ENCODE measurements at regions not wholly inside any gene's neighbourhood (a gene's known extent, or its start where the extent isn't known, plus 50 kb on each side); places are given as distances from the start of the nearest gene placed in this dataset.

- no peaks in the 10 kb centered on the region for H3K36me3 Mint-ChIP-seq
- no peaks in the 10 kb centered on the region for H3K9me3 Mint-ChIP-seq
- DNase-seq (ENCODE audit: low spot score) (no peak), ATAC-seq (no peak)
- H3K4me1 Mint-ChIP-seq: peaks cover 7% of the 10 kb centered on the region
- no peak for TF ChIP-seq JUN (CRISPR knock-in tag; IDR thresholded peaks at IDR 0.05)
- TF ChIP-seq ZNF219 (CRISPR knock-in tag; IDR thresholded peaks at IDR 0.05; ENCODE audit: borderline replicate concordance): no peak
- no peak for TF ChIP-seq ZNF532 (CRISPR knock-in tag; IDR thresholded peaks at IDR 0.05; ENCODE audit: borderline replicate concordance)
- no peak for TF ChIP-seq NR1H2 (CRISPR knock-in tag; IDR thresholded peaks at IDR 0.05)
- no peak for TF ChIP-seq NR2C2 (CRISPR knock-in tag; IDR thresholded peaks at IDR 0.05)
- no peak for TF ChIP-seq AFF4 (CRISPR knock-in tag; IDR thresholded peaks at IDR 0.05; ENCODE audit: borderline replicate concordance)
- no peak for TF ChIP-seq ESRRA (CRISPR knock-in tag; IDR thresholded peaks at IDR 0.05; ENCODE audit: borderline replicate concordance)
- no peak for TF ChIP-seq TEAD1 (CRISPR knock-in tag; IDR thresholded peaks at IDR 0.05)
- no peak for TF ChIP-seq SOX15 (CRISPR knock-in tag; IDR thresholded peaks at IDR 0.05)
- TF ChIP-seq NFATC4 (CRISPR knock-in tag; IDR thresholded peaks at IDR 0.05): no peak
- no peak for TF ChIP-seq USF2 (CRISPR knock-in tag; IDR thresholded peaks at IDR 0.05)
- TF ChIP-seq ZNF416 (CRISPR knock-in tag; IDR thresholded peaks at IDR 0.05): no peak
- TF ChIP-seq ATF2 (CRISPR knock-in tag; IDR thresholded peaks at IDR 0.05; ENCODE audit: borderline replicate concordance, low read depth): no peak
- no peak for TF ChIP-seq ZNF281 (CRISPR knock-in tag; IDR thresholded peaks at IDR 0.05)
- TF ChIP-seq ZBTB43 (CRISPR knock-in tag; IDR thresholded peaks at IDR 0.05): no peak
- no peak for TF ChIP-seq CREB1 (CRISPR knock-in tag; IDR thresholded peaks at IDR 0.05)
- TF ChIP-seq ATF6 (CRISPR knock-in tag; IDR thresholded peaks at IDR 0.05): no peak
- no peak for TF ChIP-seq ZNF396 (CRISPR knock-in tag; IDR thresholded peaks at IDR 0.05; ENCODE audit: borderline replicate concordance)
- TF ChIP-seq ZMAT4 (CRISPR knock-in tag; IDR thresholded peaks at IDR 0.05): no peak
- ChIA-PET POLR2A (no interaction called here), CTCF (interaction anchor here (0.7 to 1.6 kb wide), 2 partner anchors 38 to 354 kb away, joined by 3 read pairs; no protein-coding TSS in a partner anchor)
- H3K27ac Mint-ChIP-seq: no peak overlapping the region
- no peaks in the 10 kb centered on the region for H3K27me3 Mint-ChIP-seq (ENCODE audit: low read depth)
- no peak overlapping the region for H3K4me3 Mint-ChIP-seq
Measured at GRCh38 chr13:78940455-78941130, 281.6 kb upstream of the OBI1 start.
